HepG2 (cell line): ENCODE measurements at regions not wholly inside any gene's neighbourhood (a gene's known extent, or its start where the extent isn't known, plus 50 kb on each side); places are given as distances from the start of the nearest gene placed in this dataset.

Experiments
- CREB1 ChIP-seq, 2 experiments: fragments of 450-650 bp in 1 of 2; IDR thresholded peaks; 2 replicates each; pipeline ENCODE4 v1.6.1; 2016 to 2017; ENCODE audit warnings: control low read depth in 1 of 2, mild to moderate bottlenecking in 1 of 2, missing compliant biosample characterization in 1 of 2, missing genetic modification characterization in 1 of 2
- FUBP1 ChIP-seq: sonication (generic); formaldehyde crosslinking; IDR thresholded peaks from 2 replicates; pipeline ENCODE4 v1.5.1; 2020; ENCODE audit warnings: missing genetic modification reagents, mild to moderate bottlenecking, borderline replicate concordance
- KLF12 ChIP-seq: sonication (generic); formaldehyde crosslinking; IDR thresholded peaks from 2 replicates; pipeline ENCODE4 v1.4.0; 2020; ENCODE audit warnings: missing genetic modification reagents, borderline replicate concordance
- KLF13 ChIP-seq: sonication (generic); formaldehyde crosslinking; IDR thresholded peaks from 2 replicates; pipeline ENCODE4 v1.4.0; 2020; ENCODE audit warnings: mild to moderate bottlenecking, missing genetic modification reagents
- NFIB ChIP-seq: sonication (generic); formaldehyde crosslinking; IDR thresholded peaks from 2 replicates; pipeline ENCODE4 v1.9.0; 2021; ENCODE audit warnings: missing genetic modification reagents, mild to moderate bottlenecking, borderline replicate concordance
- PHB2 ChIP-seq: fragments of 450-650 bp; IDR thresholded peaks from 2 replicates; pipeline ENCODE4 v1.6.1; 2018; ENCODE audit not compliant: partially characterized antibody
- RFX3 ChIP-seq: IDR thresholded peaks from 2 replicates; pipeline ENCODE4 v1.6.1; 2016; ENCODE audit warnings: missing biosample characterization, missing genetic modification reagents
- SMARCE1 ChIP-seq: fragments of 450-650 bp; IDR thresholded peaks from 2 replicates; pipeline ENCODE4 v1.6.1; 2017; ENCODE audit warnings: borderline replicate concordance
- SNAPC2 ChIP-seq: sonication (generic); formaldehyde crosslinking; IDR thresholded peaks from 2 replicates; pipeline ENCODE4 v1.8.1; 2022; ENCODE audit warnings: mild to moderate bottlenecking, missing genetic modification reagents
- TEAD2 ChIP-seq: sonication (generic); formaldehyde crosslinking; IDR thresholded peaks from 2 replicates; pipeline ENCODE4 v1.9.0; 2021; ENCODE audit warnings: missing genetic modification reagents
- THAP9 ChIP-seq: sonication (generic); formaldehyde crosslinking; IDR thresholded peaks from 2 replicates; pipeline ENCODE4; 2020; ENCODE audit warnings: missing genetic modification reagents, mild to moderate bottlenecking, borderline replicate concordance
- ZNF10 ChIP-seq: sonication (generic); formaldehyde crosslinking; IDR thresholded peaks from 2 replicates; pipeline ENCODE4 v1.4.0; 2020; ENCODE audit warnings: mild to moderate bottlenecking, low read depth, missing genetic modification reagents, borderline replicate concordance
- ZNF704 ChIP-seq: sonication (generic); formaldehyde crosslinking; IDR thresholded peaks from 2 replicates; pipeline ENCODE4 v1.8.1; 2023; ENCODE audit warnings: mild to moderate bottlenecking, inconsistent platforms, moderate library complexity, missing genetic modification reagents, borderline replicate concordance
- ZNF83 ChIP-seq: sonication (generic); formaldehyde crosslinking; IDR thresholded peaks from 2 replicates; pipeline ENCODE4 v1.4.0; 2020; ENCODE audit warnings: missing genetic modification reagents, mild to moderate bottlenecking, borderline replicate concordance

GRCh38 chr13:22655106-22655852 is 525.5 kb upstream of the SGCG start (continued):
- TF ChIP-seq ZNF704 (CRISPR knock-in tag) = no peak
- no peak for TF ChIP-seq ZNF10
- no peak for TF ChIP-seq RFX3
- no peak for TF ChIP-seq SNAPC2
- no peak for TF ChIP-seq PHB2
- TF ChIP-seq THAP9 (CRISPR knock-in tag) = no peak
- TF ChIP-seq TEAD2 (CRISPR knock-in tag) = no peak
- no peak for TF ChIP-seq ZNF83 (CRISPR knock-in tag)
- no peak for TF ChIP-seq FUBP1
- TF ChIP-seq NFIB (CRISPR knock-in tag) = no peak
- no peak for TF ChIP-seq SMARCE1
- no peak for TF ChIP-seq KLF13 (CRISPR knock-in tag)
- no peak for TF ChIP-seq KLF12
- TF ChIP-seq CREB1 (IDR thresholded peaks at IDR 0.05) = peak; percentile 76
- TF ChIP-seq CREB1 (CRISPR knock-in tag; IDR thresholded peaks at IDR 0.05) = no peak
